Left colon (tissue), 2 donors: ENCODE measurements at regions not wholly inside any gene's neighbourhood (a gene's known extent, or its start where the extent isn't known, plus 50 kb on each side); places are given as distances from the start of the nearest gene placed in this dataset.
"Not testable (repeated sequence)": the region's sequence is repeated elsewhere in the genome, so short reads cannot be mapped to it uniquely, and the experiment has no call there.

Experiments used
- ATAC-seq: fragments of 200-7000 bp; cut with Tn5 transposase; one replicate; pipeline ENCODE4 v1.9.1; 2020; ENCODE audit warnings: mild to moderate bottlenecking, moderate library complexity
- DNase-seq, 2 donors: peaks; one replicate each; pipeline ENCODE4 v3.0.0-alpha.2; 2020
- intact Hi-C, 2 donors: fragments of 100-400 bp; cut with DNase I in 1 of 2; cut with micrococcal nuclease in 1 of 2; formaldehyde crosslinking; loops; one replicate each; pipeline versions ENCODE4 v1.11.2 to v1.14.0; 2022; cut with DNase I, micrococcal nuclease
- donor health status: DM: no; HTN: no; CAD: no.
- donor health status: DM: yes; HTN: yes; CAD: no.

GRCh38 chr1:146883190-146883589 lies 54.9 kb upstream of the NBPF12 start:
- DNase-seq, ATAC-seq, intact Hi-C loops: not testable (repeated sequence)

GRCh38 chr1:146881096-146881495 lies 57.0 kb upstream of the NBPF12 start:
- ATAC-seq, DNase-seq, intact Hi-C loops: not testable (repeated sequence)

DNA sequence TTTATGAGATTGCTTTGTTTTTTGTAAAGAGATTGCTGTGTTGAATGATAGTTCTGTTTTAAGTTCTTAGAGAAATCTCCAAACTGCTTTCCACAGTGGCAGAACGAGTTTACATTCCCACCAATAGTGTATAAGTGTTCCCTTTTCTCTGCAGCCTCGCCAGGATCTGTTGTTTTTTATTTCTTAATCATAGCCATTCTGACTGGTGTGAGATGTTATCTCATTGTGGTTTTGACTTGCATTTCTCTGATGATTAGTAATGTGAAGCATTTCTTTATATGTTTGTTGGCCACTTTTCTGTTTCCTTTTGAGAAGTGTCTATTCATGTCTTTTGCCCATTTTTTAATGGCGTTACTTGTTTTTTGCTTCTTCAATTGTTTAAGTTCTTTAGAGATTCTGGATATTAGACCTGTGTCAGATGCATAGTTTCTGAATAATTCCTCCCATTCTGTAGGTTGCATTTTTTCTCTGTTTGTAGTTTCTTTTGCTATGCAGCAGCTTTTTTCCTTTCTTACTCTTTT lies 74.3 kb upstream of the NBPF12 start:
- intact Hi-C loops, DNase-seq, ATAC-seq: not testable (repeated sequence)

- DNase-seq, intact Hi-C loops, ATAC-seq: not testable (repeated sequence)
These were observed 85.0 kb upstream of the NBPF12 start for GRCh38 chr1:146853147-146853546.

GRCh38 chr1:146850352-146850889 lies 87.7 kb upstream of the NBPF12 start:
- DNase-seq, ATAC-seq, intact Hi-C loops: not testable (repeated sequence)

DNA sequence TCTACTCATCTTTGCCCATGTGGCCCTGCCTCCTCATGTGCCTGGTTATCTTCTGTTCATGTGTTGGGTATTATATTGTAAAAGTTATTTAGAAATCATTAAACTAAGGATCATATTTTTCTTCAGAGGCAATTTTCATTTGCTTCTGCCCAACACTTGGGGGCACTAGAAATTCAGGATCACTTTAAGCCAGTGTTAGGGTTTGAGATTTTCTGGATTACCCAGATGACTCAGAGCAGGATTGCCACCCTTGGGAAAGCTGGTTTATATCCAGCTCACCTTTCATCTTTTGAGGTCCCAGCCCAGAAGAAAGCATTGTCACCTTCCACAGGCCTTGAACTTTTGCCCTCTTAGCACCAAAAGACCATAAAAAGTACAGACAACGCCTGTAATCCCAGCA lies 99.4 kb upstream of the NBPF12 start:
- DNase-seq: not testable (repeated sequence)
- ATAC-seq: peak; percentile 35

DNA sequence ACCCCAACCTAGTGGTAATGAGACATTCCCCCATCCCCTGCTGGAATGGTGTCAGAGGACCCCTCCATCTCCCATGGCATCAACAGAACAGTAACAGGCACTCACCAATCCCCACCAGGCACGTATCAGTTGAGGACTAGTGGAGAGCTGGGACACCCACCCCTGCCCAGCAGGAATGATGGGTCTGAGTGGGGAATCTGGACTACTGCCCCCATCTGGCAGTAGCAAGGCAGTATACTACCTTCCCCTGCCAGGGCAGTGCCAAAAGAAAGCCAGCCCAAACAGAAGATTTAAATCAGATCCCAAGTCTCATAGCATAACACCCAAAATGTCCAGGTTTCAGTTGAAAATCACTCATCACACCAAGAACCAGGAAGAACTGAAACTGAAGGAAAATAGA lies 111.2 kb upstream of the NBPF12 start:
- intact Hi-C loops, ATAC-seq, DNase-seq: not testable (repeated sequence)

More for the DNA sequence above, 99.4 kb upstream of the NBPF12 start:
- intact Hi-C loops: not testable (repeated sequence)

DNA sequence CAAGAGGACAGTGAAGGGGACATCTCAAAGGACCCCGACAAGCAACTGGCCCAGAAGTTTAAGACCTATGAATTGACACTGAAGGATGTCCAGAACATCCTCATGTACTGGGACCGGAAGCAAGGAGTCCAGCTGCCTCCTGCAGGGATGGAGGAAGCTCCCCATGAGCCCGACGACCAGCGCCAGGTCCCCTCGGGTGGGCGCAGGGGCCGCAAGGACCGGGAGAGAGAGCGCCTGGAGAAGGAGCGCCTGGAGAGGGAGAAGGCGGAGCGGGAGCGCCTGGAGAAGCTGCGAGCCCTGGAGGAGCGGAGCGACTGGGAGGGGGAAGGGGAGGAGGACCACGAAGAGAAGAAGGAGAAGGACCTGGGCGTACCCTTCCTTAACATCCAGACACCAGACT lies 143.9 kb upstream of the NBPF12 start:
- DNase-seq, intact Hi-C loops, ATAC-seq: not testable (repeated sequence)

DNA sequence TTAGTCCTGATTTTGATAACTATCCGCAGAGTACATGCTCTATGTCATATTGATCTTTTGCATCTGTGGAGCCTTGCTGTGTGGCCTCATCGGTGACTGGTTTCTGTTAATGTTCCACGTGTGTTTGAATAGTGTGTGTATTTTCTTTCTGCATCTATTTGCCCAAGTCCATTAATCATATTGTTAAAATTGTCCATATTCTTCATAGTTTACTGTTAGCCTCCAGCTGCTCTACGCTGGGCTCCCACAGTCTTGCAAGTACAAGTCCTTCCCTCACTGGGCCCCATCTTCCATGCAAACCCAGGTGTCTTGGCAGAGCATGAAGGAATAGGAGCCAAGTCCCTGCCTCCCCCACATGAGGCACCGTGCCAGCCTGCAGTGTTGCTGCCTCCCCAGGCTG lies 145.4 kb upstream of the NBPF12 start:
- DNase-seq, ATAC-seq, intact Hi-C loops: not testable (repeated sequence)

GRCh38 chr1:146784212-146784940 lies 153.7 kb upstream of the NBPF12 start:
- intact Hi-C loops, ATAC-seq: not testable (repeated sequence)

GRCh38 chr1:146781235-146781634 lies 156.9 kb upstream of the NBPF12 start:
- DNase-seq, ATAC-seq, intact Hi-C loops: not testable (repeated sequence)

More at GRCh38 chr1:146784212-146784940, 153.7 kb upstream of the NBPF12 start:
- DNase-seq: not testable (repeated sequence)

GRCh38 chr1:146777826-146778602 lies 160.1 kb upstream of the NBPF12 start:
- ATAC-seq, intact Hi-C loops, DNase-seq: not testable (repeated sequence)

- intact Hi-C loops, ATAC-seq: not testable (repeated sequence)
These were observed 163.1 kb upstream of the NBPF12 start for GRCh38 chr1:146774988-146775387.

GRCh38 chr1:146774271-146774670 lies 163.9 kb upstream of the NBPF12 start:
- ATAC-seq, DNase-seq, intact Hi-C loops: not testable (repeated sequence)

More at GRCh38 chr1:146774988-146775387, 163.1 kb upstream of the NBPF12 start:
- DNase-seq: not testable (repeated sequence)

DNA sequence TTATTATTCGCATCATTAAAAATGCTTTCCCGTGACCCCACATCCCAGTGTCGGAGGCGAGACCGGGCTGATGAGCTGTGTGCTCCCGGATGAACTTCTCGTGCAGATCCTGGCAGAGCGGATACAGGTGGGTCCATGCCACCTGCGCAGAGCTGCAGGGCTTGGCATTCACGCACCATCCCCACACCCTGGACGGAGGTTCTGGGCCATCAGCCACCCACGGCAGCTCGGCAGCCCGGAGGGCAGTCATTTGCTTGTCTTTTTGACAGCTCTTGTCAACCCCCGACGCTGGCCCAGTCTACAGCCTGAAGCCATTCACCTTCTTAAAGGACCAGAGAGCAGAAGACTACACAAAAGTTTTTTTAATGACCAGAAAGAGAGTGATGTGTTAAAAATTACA lies 166.7 kb upstream of the NBPF12 start:
- intact Hi-C loops: not testable (repeated sequence)

GRCh38 chr1:146770998-146771397 lies 167.1 kb upstream of the NBPF12 start:
- intact Hi-C loops, ATAC-seq, DNase-seq: not testable (repeated sequence)

More for the DNA sequence above, 166.7 kb upstream of the NBPF12 start:
- ATAC-seq, DNase-seq: not testable (repeated sequence)

DNA sequence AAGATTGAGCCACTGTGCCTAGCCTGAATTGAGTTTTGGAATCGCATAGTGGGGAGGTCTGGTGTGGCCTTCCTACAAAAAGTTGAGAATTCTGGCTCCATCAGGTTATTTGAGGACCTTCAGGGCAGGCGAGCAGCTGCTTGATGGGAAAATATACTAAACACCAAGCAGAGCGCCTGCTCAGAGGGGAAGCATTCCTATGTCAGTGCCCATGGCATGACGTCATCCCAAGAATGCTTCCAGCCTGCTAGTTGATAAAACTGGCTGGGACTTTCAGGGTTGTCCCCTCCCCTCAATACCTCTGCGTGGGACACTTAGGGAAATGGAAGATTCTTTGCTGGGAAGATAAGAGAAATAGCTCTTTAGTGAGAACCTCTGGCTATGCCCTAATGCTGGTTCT lies 174.9 kb upstream of the NBPF12 start:
- ATAC-seq, DNase-seq, intact Hi-C loops: not testable (repeated sequence)

- ATAC-seq, DNase-seq, intact Hi-C loops: not testable (repeated sequence)
These were observed 181.3 kb upstream of the NBPF12 start for GRCh38 chr1:146756858-146757257.

DNA sequence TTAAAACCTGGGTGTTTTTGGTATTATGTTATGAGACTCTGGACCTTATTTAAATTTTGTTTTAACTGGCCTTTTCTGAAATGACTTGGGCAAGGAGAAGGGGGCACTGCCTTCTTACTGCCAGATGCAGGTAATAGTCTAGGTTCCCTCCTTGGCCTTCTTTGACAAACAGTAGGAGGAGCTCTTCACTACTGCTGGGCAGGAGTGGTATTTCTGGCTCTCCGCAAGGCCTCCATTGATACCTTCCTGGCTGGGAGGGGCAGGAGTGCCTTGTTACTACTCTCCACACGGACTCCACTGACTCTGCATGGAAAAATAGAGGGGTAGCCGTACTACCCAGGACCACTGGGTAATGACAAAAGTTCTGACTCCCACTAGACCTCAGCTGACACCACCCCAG lies 189.4 kb upstream of the NBPF12 start:
- DNase-seq, ATAC-seq, intact Hi-C loops: not testable (repeated sequence)
